GM13976 (cell line): ENCODE measurements at regions not wholly inside any gene's neighbourhood (a gene's known extent, or its start where the extent isn't known, plus 50 kb on each side); places are given as distances from the start of the nearest gene placed in this dataset.

Source experiments
- DNase-seq: peaks from one replicate; pipeline ENCODE4 v3.0.0; 2012; ENCODE audit warnings: low spot score
- in situ Hi-C: fragments of 300-500 bp; cut with MboI; formaldehyde crosslinking; loops from one replicate; pipeline ENCODE4 v1.12.0; 2022; ENCODE audit warnings: low sequenced_read_pairs, mixed read lengths, inconsistent platforms; ENCODE audit not compliant: unreplicated experiment
- TF ChIP-seq, protein P1 (sequence below): IDR thresholded peaks from 2 replicates; pipeline ENCODE4 v1.5.1; 2012; ENCODE audit warnings: borderline replicate concordance, mild to moderate bottlenecking; ENCODE audit not compliant: insufficient read depth; ENCODE audit errors: extremely low read depth, missing control alignments, control extremely low read depth

DNA sequence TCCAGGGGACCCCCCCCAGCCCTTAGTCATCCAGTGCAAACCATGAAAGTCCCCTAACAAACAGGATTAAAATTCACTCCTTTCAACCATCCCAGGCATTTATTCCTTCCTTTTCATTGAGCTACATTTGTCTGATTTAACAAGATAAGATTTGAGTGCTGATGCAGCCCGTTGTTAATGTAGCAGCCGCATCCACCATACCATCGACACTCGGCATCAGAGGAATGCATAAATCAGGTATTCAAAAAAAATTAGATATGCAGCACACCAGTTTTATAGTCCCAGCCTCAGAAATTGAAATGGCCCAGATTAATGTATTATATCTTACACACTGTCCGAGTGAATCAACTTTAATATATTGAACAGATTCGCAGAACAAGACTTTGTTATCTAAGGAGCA is 676.5 kb upstream of the FANCL start:
- no peak for DNase-seq
- TF ChIP-seq, protein P1, sequence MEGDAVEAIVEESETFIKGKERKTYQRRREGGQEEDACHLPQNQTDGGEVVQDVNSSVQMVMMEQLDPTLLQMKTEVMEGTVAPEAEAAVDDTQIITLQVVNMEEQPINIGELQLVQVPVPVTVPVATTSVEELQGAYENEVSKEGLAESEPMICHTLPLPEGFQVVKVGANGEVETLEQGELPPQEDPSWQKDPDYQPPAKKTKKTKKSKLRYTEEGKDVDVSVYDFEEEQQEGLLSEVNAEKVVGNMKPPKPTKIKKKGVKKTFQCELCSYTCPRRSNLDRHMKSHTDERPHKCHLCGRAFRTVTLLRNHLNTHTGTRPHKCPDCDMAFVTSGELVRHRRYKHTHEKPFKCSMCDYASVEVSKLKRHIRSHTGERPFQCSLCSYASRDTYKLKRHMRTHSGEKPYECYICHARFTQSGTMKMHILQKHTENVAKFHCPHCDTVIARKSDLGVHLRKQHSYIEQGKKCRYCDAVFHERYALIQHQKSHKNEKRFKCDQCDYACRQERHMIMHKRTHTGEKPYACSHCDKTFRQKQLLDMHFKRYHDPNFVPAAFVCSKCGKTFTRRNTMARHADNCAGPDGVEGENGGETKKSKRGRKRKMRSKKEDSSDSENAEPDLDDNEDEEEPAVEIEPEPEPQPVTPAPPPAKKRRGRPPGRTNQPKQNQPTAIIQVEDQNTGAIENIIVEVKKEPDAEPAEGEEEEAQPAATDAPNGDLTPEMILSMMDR = no peak
- in situ Hi-C loops = no loop called here

DNA sequence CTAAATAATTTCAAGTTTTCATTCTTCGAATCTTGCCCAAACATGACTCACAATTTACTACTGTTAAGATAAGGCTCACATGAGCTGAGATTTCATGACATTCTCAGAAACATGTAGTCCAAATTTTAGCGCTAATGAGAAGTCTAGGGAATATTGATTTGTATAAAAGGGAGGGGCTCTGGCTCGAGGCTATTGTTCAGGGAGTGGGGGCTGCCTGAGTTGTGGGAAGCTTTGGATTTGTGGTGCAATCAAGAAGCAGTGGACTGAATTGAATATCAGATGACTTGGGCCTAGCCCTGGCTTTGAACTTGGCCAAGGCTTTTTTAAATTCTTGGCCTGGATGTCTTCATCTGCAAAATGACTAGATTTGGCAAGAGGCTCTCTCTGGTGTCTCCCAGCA is 674.9 kb upstream of the FANCL start:
- TF ChIP-seq, protein P1 = no peak
- in situ Hi-C loops = no loop called here
- DNase-seq = no peak

DNA sequence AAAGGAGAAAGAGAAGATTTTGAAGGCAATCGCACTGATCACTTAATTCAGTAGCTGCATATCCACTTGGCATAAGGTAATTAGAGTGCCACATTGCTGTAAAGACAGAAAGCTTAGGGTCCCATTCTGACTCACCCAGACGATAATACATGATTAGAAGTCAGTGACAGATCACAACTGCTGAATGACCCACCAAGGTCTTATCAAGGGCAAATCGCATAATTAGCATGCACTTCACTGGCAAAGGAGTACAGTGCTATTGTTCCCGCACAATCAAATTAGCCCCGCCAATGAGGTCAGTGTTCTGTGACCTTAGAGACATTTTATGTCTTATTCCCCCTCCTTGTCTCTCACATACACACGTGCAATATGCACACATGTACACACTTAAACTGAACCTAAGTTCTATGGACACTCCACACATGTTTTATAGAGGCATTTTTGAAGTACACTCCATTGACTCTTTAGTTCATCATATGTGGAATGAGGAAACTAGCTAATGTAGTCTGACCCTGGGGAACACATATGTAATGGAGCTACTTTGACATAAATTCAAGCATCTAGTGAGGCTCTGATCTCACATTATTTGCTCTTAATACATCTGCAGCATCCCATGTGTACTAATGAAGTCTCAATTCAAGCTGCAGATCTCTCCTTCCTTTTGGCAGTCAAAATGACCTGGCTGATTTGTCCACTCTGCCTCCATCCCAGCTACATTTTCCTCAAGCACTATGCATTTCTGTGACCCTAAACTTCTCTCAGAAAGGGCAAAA is 673.8 kb upstream of the FANCL start:
- no peak for DNase-seq
- in situ Hi-C loops = no loop called here
- TF ChIP-seq, protein P1 = no peak

DNA sequence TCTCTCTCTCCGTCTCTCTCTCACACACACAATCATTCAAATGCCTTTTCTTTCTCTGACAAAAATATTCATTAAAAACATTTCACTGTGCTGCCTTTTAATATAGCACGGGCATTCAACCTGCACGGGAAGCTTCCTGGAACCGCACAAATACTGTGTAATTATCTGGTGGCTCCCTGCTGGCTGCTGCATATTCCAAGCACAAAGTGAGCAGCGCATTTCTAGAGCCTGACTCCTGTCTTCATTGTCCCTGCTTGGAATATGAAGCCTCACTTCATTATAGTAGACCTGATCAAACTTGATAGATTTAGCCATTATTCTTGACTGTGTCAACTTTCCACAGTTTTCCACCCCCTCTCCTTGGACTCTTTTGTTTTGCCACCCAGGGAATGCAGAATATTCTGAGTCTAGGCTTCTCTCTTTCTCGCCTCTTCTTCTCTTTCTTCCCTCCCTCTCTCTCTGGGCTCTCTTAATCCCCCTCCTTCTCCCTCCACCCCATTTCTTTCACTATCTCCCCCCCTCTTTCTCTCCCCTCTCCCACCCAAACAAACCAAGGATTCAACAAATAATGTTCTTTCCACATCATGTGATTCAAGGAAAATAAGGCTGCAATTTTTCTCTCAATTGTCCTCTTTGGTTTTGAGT is 672.1 kb upstream of the FANCL start:
- TF ChIP-seq, protein P1 = no peak
- no peak for DNase-seq
- in situ Hi-C loops = no loop called here

DNA sequence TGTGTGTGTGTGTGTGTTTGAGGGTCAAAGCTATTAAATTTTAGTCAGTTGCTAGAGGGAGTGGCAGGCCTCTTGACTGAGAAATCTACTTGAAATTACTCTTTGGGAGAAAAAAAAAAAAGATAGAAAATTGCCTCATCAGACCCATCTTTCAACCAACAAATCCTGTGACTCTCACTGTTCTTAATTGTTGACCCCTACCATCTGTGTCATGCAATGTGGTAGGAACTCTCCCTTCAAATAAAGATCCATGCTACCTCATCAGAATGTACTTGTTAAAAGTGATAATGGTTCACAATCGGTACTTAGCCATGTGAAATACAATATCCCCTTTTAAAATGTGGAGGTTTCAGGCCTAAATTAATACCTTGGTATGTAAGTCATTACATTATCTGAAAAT is 670.8 kb upstream of the FANCL start:
- TF ChIP-seq, protein P1 = no peak
- in situ Hi-C loops = no loop called here
- DNase-seq = no peak

DNA sequence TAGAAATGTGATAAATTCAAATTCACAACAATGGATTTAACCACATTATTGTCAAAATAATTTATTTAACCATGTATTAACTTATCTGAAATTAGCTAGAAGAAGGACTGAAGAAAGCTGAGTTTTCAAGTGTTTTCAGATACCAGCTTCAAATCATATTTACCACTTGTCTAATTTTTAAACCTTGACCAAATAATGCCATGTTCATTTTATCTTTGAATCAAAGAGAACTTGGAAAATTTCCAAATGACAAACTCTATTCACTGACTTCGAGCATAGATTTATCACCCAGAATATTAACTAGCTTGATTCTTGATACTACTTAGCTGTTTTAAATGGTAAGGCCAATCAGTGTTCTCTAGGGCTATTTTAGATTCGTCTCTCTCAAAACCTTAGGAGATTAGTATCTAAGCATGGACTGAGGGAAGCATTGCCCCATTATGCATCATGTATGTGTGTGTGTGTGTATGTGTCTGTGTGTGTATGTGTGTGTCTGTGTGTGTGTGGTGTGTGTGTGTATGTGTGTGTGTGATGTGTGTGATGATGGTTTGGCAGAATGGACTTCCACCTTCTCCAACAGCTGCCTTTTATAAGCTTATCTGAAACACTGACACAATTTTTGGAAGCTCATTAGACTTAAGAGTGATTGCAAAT is 667.5 kb upstream of the FANCL start:
- TF ChIP-seq, protein P1 = no peak
- DNase-seq = no peak
- in situ Hi-C loops = no loop called here
